GM18909 (cell line): ENCODE measurements at regions not wholly inside any gene's neighbourhood (a gene's known extent, or its start where the extent isn't known, plus 50 kb on each side); places are given as distances from the start of the nearest gene placed in this dataset.
"Not testable (repeated sequence)": the region's sequence is repeated elsewhere in the genome, so short reads cannot be mapped to it uniquely, and the experiment has no call there.

Experiments used
- ATAC-seq: cut with Tn5 transposase; IDR thresholded peaks from one replicate; pipeline ENCODE4 v1.9.1; 2021; ENCODE audit warnings: mild to moderate bottlenecking; ENCODE audit not compliant: unreplicated experiment, poor library complexity

DNA sequence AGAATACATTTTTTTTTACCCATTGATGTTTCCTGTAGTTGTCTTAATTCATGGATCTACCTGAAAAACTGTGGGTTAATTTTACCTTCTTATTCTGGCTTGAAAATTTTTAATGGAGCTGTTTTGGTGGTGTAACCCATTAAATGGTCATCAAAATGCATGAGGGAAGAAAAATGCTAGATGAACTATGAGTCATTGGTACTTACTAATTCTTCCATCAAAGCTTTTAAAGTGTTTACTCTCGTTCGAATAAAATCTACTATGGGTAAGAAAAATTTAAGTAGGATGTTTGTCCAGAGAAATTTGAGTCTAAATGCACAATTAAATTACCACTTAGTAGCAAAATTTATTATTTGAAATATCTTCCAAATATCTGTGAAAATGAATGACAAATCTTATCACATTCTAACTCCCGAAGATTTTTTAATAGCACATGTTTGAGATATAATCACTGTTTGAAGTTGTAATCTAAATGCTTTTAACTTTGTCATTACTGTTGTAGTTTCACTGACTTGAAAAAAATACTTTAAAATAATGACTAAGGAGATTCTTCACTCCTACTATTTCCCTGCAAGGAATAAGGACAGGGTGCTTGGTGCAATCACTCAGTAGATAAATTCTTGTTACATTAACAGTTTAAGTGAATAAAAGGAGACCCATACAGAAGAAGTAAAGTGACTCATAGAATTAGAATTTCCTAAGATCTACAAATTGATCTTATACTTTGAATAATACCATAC is 437.7 kb downstream of the IRS2 start:
- no peak for ATAC-seq

DNA sequence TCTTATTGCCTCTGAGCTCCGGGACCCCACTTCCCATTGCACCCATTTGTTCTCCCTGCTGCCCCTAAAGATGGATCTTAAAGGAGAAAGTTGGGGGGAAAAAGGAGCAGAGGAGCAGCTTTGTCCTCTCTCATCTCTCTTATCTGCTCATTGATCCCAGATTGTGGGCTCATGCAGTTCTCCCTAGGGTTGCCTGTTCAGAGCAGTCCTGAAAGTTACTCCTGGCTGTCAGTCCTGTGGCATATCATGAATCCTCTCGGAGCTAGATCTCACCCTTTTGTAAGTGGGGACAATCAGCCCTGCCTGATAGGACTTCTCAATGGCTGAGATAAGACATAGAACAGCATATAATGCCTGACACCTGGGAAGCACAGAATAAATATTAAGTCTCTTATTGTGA is 440.3 kb downstream of the IRS2 start:
- ATAC-seq = no peak

DNA sequence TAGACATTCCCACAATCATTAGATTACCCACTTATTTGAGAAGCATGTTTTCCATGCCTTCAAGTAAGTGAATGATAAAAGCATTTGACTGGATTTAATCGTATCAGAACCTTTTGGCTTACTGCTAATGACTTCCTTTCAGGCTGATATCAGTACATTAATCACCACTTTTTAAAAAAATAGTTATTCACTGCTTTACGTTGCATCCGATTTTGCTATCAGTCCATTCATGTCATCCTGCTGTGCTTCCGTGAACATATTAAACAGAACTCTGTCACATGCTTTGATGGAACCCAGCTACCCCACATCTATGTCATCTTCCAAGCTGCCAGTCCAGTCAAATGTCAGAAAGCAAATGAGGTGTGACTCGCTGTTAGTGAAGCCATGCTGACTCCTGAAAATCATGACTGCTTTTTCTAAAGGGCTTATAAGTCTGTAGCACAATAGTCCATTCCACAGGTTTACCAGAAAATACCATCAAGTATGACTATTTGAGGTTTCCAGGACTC is 440.9 kb downstream of the IRS2 start:
- no peak for ATAC-seq

DNA sequence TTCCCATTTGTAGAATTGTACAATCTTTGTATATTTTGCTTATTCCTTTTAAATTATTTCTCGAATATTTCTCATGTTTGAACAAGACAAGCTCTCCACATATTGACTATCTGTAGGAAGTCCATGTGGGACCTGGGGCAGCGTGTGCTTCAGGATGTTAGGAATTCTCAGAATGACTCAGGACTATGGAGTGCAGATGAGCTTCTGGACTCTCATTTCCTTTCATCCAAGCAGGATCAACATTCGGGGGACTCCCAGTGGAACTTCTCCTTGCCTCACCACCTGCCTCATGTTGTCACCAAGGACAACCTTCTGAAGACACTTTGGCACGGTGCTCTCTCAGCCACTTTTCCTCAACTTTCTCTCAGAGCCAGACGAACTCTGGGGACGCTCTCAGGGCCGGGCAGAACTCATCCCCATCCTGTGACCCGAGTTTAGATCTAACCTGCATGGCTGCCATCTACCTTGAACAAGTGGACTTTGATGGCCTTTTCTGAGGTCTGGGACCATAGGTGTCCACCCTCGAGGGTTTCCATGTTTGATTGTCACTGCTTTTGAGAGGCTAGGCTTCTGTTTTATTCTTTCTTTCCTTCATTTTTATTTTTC is 441.7 kb downstream of the IRS2 start:
- ATAC-seq = no peak

GRCh38 chr13:109336730-109337129 is 449.7 kb downstream of the IRS2 start:
- no peak for ATAC-seq

GRCh38 chr13:109333893-109334651 is 452.3 kb downstream of the IRS2 start:
- no peak for ATAC-seq

- ATAC-seq = no peak
Measured at GRCh38 chr13:109332506-109333499, 453.6 kb downstream of the IRS2 start.

DNA sequence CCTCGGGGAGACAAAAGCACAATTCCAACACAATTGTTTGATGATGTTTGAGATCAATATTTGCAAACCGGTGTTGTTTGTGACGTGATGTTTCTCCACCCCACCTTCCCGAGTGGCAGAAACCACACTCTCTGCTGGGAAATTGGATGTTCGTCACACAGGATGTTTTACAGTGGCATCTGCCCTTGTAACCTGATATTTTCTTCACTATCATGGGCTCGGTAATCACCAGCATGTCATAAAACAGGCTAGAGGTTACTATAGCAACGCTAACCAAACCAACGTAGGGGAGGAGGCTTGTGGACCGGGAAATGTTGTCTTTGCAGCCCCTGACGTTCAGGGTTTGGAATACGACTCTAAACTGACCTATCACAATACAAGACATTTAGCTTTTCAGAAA is 454.5 kb downstream of the IRS2 start:
- no peak for ATAC-seq

DNA sequence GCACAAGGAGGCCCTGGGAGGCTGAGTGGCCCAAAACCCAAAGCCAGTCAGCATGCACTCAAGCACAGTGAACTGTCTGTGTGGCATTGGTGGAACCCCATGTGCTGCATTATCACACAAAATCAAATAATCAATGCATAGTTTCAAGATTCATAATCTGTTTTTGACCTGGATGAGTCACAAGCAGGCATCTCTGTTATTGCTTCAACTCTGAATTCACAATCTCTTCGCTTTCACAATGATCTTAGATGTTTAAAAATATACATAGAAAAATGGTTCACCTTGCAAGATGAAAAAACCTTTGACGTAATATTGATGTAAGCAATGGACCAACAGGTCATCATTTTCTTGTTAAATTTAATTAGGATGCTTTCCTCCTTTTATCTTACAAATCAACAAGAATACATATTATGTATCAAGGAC is 455.4 kb downstream of the IRS2 start:
- ATAC-seq = no peak

DNA sequence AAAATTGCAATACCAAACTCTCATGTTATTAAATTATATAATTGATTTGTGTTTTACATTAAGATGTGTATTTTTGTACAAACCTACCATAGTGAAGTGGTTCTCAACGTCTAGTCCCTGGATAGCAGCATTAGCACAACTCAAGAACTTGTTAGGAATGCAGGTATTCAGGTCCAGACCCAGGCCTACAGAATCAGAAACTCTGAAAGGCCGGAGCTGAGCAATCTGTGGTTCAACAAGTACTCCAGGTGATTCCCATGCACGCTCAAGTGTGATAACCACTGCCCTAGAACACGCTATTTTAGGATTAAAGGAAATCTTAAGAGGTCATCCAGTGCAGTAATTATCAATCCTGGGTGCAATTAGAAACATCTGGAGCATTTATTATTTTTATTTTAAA is 456.3 kb downstream of the IRS2 start:
- no peak for ATAC-seq

DNA sequence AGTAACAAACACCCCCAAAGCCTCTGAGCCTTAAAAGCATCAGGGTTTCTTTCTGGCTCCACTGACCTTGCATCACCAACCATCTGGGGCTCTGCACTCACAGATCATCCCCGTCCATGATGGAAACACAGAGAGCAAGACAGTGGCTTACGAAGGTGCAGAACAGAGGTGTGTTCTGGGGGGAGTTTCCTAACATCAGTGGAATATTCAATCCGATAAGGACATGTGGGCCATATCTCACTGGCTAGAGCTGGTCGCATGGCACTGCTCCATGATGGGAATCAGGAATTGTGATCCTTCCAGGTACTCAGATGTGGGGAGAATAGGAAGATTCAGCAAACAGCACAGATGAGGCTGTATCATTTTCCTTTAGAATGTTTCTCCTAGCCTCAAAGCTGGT is 457.2 kb downstream of the IRS2 start:
- no peak for ATAC-seq

GRCh38 chr13:109326601-109327000 is 459.8 kb downstream of the IRS2 start:
- no peak for ATAC-seq

GRCh38 chr13:109323338-109323737 is 463.0 kb downstream of the IRS2 start:
- ATAC-seq = no peak

DNA sequence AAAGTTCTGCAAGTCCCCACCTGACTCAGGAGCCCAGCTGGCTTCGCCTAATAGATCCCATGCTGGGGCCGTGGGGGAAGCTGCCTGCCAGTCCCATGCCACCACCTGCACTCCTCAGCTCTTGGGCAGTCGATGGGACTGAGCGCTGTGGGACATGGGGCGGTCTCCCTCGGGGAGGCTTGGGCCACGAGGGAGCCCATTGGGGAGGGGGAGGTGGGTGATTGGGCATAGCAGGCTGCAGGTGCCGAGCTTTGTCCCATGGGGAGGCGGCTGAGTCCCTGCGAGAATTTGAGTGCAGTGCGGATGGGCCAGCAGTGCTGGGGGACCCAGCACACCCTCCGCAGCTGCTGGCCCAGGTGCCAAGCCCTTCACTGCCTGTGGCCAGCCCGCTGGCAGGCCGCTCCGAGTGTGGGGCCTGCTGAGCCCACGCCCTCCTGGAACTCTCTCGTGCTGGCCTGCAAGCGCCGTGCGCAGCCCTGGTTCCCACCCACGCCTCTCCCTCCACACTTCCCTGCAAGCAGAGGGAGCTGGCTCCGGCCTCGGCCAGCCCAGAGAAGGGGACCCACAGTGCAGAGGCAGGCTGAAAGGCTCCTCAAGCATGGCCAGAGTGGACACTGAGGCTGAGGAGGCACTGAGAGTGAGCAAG is 467.3 kb downstream of the IRS2 start:
- ATAC-seq = no peak

GRCh38 chr13:109315481-109315880 is 470.9 kb downstream of the IRS2 start:
- no peak for ATAC-seq

- no peak for ATAC-seq
Measured at GRCh38 chr13:109314101-109314500, 472.3 kb downstream of the IRS2 start.

- no peak for ATAC-seq
Measured at GRCh38 chr13:109312399-109312798, 474.0 kb downstream of the IRS2 start.

GRCh38 chr13:109311431-109311976 is 474.9 kb downstream of the IRS2 start:
- ATAC-seq = not testable (repeated sequence)

GRCh38 chr13:109309625-109310363 is 476.6 kb downstream of the IRS2 start:
- no peak for ATAC-seq
